Sigmoid colon (tissue), 4 donors: ENCODE measurements at regions not wholly inside any gene's neighbourhood (a gene's known extent, or its start where the extent isn't known, plus 50 kb on each side); places are given as distances from the start of the nearest gene placed in this dataset.
"Not testable (repeated sequence)": the region's sequence is repeated elsewhere in the genome, so short reads cannot be mapped to it uniquely, and the experiment has no call there.

ENCODE experiments used
- POLR2AphosphoS5 ChIP-seq, 4 donors: sonication (generic); formaldehyde crosslinking; IDR thresholded peaks; one replicate each; pipeline ENCODE4 v1.6.1; 2017; ENCODE audit warnings: antibody characterized with exemption in 4 of 4
- TF ChIP-seq, protein P1 (sequence below), 4 experiments: fragments of 450-650 bp in 3 of 4; fragments of 200-600 bp in 1 of 4; IDR thresholded peaks; one replicate each; pipeline ENCODE4 v1.5.1; 2016 to 2019; ENCODE audit warnings: antibody characterized with exemption in 4 of 4, mild to moderate bottlenecking in 3 of 4, moderate library complexity in 2 of 4

DNA sequence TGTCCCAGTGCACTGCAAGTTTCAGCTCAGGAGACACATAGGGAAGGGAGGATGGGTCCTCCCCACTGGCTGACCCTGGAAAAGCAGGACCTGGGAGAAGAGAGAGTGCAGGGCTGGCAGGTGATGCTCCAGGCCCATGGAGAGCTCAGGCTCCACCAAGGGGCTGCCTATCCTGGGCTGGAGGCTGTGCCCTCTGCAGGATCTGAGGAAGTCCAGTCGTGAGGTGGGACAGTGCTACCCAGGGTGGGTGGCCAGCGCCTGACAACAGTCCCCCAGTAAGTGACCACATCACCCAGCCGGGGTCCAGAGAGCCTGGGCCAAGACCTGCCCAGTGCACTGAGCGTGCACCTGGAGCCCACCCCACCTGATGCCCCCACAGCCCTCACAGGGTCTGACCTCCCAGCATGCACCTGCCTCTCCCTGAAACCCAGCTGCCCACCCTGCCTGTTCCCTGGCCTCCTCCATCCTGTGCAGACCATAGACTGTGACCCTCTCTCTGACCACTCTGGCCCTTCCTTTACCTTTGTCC lies 626.1 kb upstream of the DEFB115 start:
- TF ChIP-seq, protein P1, sequence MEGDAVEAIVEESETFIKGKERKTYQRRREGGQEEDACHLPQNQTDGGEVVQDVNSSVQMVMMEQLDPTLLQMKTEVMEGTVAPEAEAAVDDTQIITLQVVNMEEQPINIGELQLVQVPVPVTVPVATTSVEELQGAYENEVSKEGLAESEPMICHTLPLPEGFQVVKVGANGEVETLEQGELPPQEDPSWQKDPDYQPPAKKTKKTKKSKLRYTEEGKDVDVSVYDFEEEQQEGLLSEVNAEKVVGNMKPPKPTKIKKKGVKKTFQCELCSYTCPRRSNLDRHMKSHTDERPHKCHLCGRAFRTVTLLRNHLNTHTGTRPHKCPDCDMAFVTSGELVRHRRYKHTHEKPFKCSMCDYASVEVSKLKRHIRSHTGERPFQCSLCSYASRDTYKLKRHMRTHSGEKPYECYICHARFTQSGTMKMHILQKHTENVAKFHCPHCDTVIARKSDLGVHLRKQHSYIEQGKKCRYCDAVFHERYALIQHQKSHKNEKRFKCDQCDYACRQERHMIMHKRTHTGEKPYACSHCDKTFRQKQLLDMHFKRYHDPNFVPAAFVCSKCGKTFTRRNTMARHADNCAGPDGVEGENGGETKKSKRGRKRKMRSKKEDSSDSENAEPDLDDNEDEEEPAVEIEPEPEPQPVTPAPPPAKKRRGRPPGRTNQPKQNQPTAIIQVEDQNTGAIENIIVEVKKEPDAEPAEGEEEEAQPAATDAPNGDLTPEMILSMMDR (IDR thresholded peaks at IDR 0.05) = not testable (repeated sequence)
- not testable (repeated sequence) for TF ChIP-seq POLR2AphosphoS5 (IDR thresholded peaks at IDR 0.05)
